Karpas-422 (cell line): ENCODE measurements at regions not wholly inside any gene's neighbourhood (a gene's known extent, or its start where the extent isn't known, plus 50 kb on each side); places are given as distances from the start of the nearest gene placed in this dataset.

Experiments used
- DNase-seq: peaks from one replicate; pipeline ENCODE4 v3.0.0-alpha.2; 2015
- H2AFZ ChIP-seq: fragments of 200-600 bp; sonication (generic); 2 replicates; pipeline ENCODE4 v1.6.1; 2014; ENCODE audit warnings: antibody characterized with exemption, low read length, mixed read lengths
- H3K27ac ChIP-seq: fragments of 200-600 bp; sonication (generic); 2 replicates; pipeline ENCODE4 v1.5.1; 2014; ENCODE audit warnings: mild to moderate bottlenecking, low read length, moderate library complexity
- H3K27me3 ChIP-seq: fragments of 200-600 bp; sonication (generic); 2 replicates; pipeline ENCODE4 v1.6.1; 2014; ENCODE audit warnings: low read length, mixed read lengths
- H3K36me3 ChIP-seq: fragments of 200-600 bp; sonication (generic); 2 replicates; pipeline ENCODE4 v1.6.1; 2014; ENCODE audit warnings: low read length, mixed read lengths; ENCODE audit not compliant: insufficient read depth
- H3K4me1 ChIP-seq: fragments of 200-600 bp; sonication (generic); 2 replicates; pipeline ENCODE4 v1.6.1; 2014; ENCODE audit warnings: mild to moderate bottlenecking, low read length, mixed read lengths
- H3K4me2 ChIP-seq: fragments of 200-600 bp; sonication (generic); 2 replicates; pipeline ENCODE4 v1.6.1; 2014; ENCODE audit warnings: low read length, low read depth, mild to moderate bottlenecking; ENCODE audit not compliant: poor library complexity, severe bottlenecking
- H3K4me3 ChIP-seq: fragments of 200-600 bp; sonication (generic); 2 replicates; pipeline ENCODE4 v1.5.1; 2014; ENCODE audit warnings: mild to moderate bottlenecking, antibody characterized with exemption, low read length, mixed read lengths
- H3K79me2 ChIP-seq: fragments of 200-600 bp; sonication (generic); 2 replicates; pipeline ENCODE4 v1.6.1; 2014; ENCODE audit warnings: mild to moderate bottlenecking, low read length, mixed read lengths
- H3K9ac ChIP-seq: fragments of 200-600 bp; sonication (generic); 2 replicates; pipeline ENCODE4 v1.6.0; 2014; ENCODE audit warnings: low read length
- H3K9me2 ChIP-seq: fragments of 200-600 bp; sonication (generic), shearing (Covaris generic); replicated peaks from 2 replicates; pipeline ENCODE4 v1.6.0; 2014; ENCODE audit warnings: mild to moderate bottlenecking, low read length, moderate library complexity; ENCODE audit not compliant: insufficient read depth
- H3K9me3 ChIP-seq: fragments of 300-700, 200-600 bp; sonication (generic); 2 replicates; pipeline ENCODE4 v1.6.1; 2014; ENCODE audit warnings: low read length, mixed read lengths
- H4K20me1 ChIP-seq: fragments of 200-600 bp; sonication (generic); 2 replicates; pipeline ENCODE4 v1.6.1; 2014; ENCODE audit warnings: mild to moderate bottlenecking, antibody characterized with exemption, low read length, low read depth; ENCODE audit not compliant: insufficient read depth

DNA sequence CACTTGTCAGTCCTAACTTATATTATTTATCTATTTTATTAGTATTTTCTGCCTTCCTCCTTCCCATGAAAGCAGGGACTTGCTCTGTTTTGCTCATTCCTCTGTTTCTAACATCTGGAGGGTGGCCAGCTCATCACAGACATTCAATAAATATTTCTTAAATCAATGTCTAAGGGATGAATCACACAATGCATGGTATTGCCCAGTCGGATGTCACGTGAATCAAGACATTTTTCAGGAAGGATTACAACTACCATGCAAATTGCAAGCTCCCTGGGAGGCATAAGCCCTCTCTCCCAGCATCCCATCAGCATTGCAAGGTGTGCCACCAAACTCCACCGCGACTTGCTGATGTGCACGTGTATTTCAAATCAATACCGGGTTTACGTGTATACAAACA, 146.6 kb upstream of the RNF32 start:
- no peaks in the 10 kb centered on the region for H3K79me2 ChIP-seq
- no peak overlapping the region for H3K4me3 ChIP-seq
- no peaks in the 10 kb centered on the region for H3K9me3 ChIP-seq
- no peaks in the 10 kb centered on the region for H3K36me3 ChIP-seq
- H3K4me1 ChIP-seq = no peaks in the 10 kb centered on the region
- H2AFZ ChIP-seq = no peak overlapping the region
- H3K4me2 ChIP-seq = no peak overlapping the region
- H4K20me1 ChIP-seq = no peaks in the 10 kb centered on the region
- no peaks in the 10 kb centered on the region for H3K27me3 ChIP-seq
- DNase-seq = no peak
- H3K9me2 ChIP-seq = no peaks in the 10 kb centered on the region
- H3K9ac ChIP-seq = no peak overlapping the region
- no peak overlapping the region for H3K27ac ChIP-seq

GRCh38 chr7:156492170-156492569, 148.4 kb upstream of the RNF32 start:
- no peak for DNase-seq
- Histone ChIP-seq H3K36me3 (no peaks in the 10 kb centered on the region), H3K4me3 (no peak overlapping the region), H3K9ac (no peak overlapping the region), H3K27ac (no peak overlapping the region), H3K79me2 (no peaks in the 10 kb centered on the region), H3K4me1 (no peaks in the 10 kb centered on the region), H2AFZ (no peak overlapping the region), H3K4me2 (no peak overlapping the region), H3K9me3 (no peaks in the 10 kb centered on the region), H3K27me3 (no peaks in the 10 kb centered on the region), H4K20me1 (no peaks in the 10 kb centered on the region), H3K9me2 (no peaks in the 10 kb centered on the region)

DNA sequence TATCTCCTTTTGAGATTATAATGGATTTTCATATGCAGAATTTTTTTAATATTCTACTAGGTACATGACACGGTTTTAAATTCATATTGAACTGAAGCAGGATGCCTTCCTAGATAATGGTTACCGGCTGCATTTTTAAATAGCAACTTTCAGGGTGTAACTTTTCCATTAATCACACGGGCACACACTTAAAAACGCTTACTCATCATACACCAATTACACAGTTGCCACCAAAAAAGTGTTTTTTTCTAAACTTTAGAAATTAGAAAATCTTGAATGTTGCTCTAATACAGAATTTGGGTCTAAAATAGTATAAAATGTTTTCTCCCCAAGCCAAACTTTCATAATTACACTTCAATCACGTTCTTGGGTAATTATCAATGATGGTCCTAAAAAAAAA, 149.1 kb upstream of the RNF32 start:
- Histone ChIP-seq H3K9me3 (no peaks in the 10 kb centered on the region), H3K27me3 (no peaks in the 10 kb centered on the region), H4K20me1 (no peaks in the 10 kb centered on the region), H3K4me3 (no peak overlapping the region), H2AFZ (no peak overlapping the region), H3K27ac (no peak overlapping the region), H3K9me2 (no peaks in the 10 kb centered on the region), H3K79me2 (no peaks in the 10 kb centered on the region), H3K4me1 (no peaks in the 10 kb centered on the region), H3K36me3 (no peaks in the 10 kb centered on the region), H3K4me2 (no peak overlapping the region), H3K9ac (no peak overlapping the region)
- DNase-seq = no peak

- no peak overlapping the region for H3K4me2 ChIP-seq
- no peaks in the 10 kb centered on the region for H3K9me3 ChIP-seq
- H3K9ac ChIP-seq = no peak overlapping the region
- no peaks in the 10 kb centered on the region for H3K79me2 ChIP-seq
- no peaks in the 10 kb centered on the region for H3K4me1 ChIP-seq
- H3K9me2 ChIP-seq = no peaks in the 10 kb centered on the region
- no peak overlapping the region for H3K4me3 ChIP-seq
- no peak for DNase-seq
- no peak overlapping the region for H2AFZ ChIP-seq
- no peaks in the 10 kb centered on the region for H3K36me3 ChIP-seq
- H3K27ac ChIP-seq = no peak overlapping the region
- no peaks in the 10 kb centered on the region for H4K20me1 ChIP-seq
- H3K27me3 ChIP-seq = no peaks in the 10 kb centered on the region
These were observed 150.4 kb upstream of the RNF32 start for GRCh38 chr7:156490021-156490800.

DNA sequence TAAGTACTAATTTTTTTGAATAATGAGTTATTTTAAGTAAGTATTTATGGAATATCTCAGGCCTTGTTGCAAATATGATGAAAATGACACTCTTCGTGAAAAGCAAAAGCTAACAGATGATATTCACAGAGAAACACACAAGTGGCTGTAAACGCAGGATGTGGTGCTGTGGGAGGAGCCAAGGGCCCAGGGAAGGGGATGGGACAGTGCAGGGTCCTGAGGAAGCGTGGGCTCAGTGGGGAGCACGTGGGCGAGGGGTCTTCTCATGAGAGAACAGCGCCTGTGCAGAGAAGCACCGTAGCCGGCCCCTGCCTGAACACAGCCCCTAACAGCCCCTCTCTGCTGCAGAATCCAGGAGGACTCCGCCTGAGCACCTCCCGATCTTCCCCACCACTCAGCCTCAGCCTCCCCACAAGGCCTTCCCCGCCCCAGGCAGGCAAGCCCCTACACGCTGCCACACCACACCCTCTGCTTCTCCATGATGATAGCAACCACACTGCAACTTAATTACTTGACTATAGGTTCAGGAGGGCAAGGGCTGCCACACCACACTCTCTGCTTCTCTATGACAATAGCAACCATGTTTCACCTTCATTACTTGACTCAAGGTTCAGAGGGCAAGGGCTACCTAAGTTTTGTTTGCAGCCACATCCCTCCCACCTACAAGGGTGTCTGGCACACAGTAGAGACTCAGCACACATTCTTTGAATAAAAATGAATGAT, 152.6 kb upstream of the RNF32 start:
- Histone ChIP-seq H3K4me2 (no peak overlapping the region), H3K27ac (no peak overlapping the region), H4K20me1 (no peaks in the 10 kb centered on the region), H3K9me3 (no peaks in the 10 kb centered on the region), H2AFZ (no peak overlapping the region), H3K4me1 (no peaks in the 10 kb centered on the region), H3K79me2 (no peaks in the 10 kb centered on the region), H3K4me3 (no peak overlapping the region), H3K36me3 (no peaks in the 10 kb centered on the region), H3K9ac (no peak overlapping the region), H3K27me3 (no peaks in the 10 kb centered on the region), H3K9me2 (no peaks in the 10 kb centered on the region)
- no peak for DNase-seq

DNA sequence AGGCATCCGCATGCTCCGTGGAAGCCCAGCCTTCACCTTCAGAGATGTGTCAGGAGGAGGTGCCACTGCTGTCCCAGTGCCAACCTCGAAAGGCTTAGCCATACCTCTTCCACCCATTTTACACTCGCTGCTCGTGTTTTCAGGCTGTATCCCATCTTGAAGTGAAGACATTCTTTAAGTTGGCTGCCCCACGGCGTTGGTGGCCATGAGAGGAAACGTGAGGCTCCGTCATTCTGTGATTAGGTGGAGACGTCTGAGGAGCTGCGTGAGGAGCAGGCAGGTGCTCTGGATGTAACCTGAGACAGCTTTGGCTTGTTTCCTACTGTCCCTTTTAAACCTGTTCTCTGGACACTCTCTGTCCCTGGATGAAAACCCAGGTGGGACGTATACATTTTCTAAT, 159.9 kb upstream of the RNF32 start:
- H3K79me2 ChIP-seq = no peaks in the 10 kb centered on the region
- no peaks in the 10 kb centered on the region for H3K36me3 ChIP-seq
- no peak for DNase-seq
- no peaks in the 10 kb centered on the region for H4K20me1 ChIP-seq
- H3K27me3 ChIP-seq = no peaks in the 10 kb centered on the region
- no peaks in the 10 kb centered on the region for H3K4me1 ChIP-seq
- no peak overlapping the region for H3K27ac ChIP-seq
- H3K9me2 ChIP-seq = no peaks in the 10 kb centered on the region
- H2AFZ ChIP-seq = no peak overlapping the region
- H3K4me2 ChIP-seq = no peak overlapping the region
- H3K9me3 ChIP-seq = no peaks in the 10 kb centered on the region
- no peak overlapping the region for H3K4me3 ChIP-seq
- H3K9ac ChIP-seq = no peak overlapping the region

GRCh38 chr7:156479596-156479995, 161.0 kb upstream of the RNF32 start:
- Histone ChIP-seq H3K9me3 (no peaks in the 10 kb centered on the region), H3K79me2 (no peaks in the 10 kb centered on the region), H3K4me3 (no peak overlapping the region), H3K27me3 (no peaks in the 10 kb centered on the region), H3K36me3 (no peaks in the 10 kb centered on the region), H3K27ac (no peak overlapping the region), H3K4me2 (no peak overlapping the region), H3K9me2 (no peaks in the 10 kb centered on the region), H3K4me1 (no peaks in the 10 kb centered on the region), H2AFZ (no peak overlapping the region), H3K9ac (no peak overlapping the region), H4K20me1 (no peaks in the 10 kb centered on the region)
- DNase-seq = no peak

- H3K79me2 ChIP-seq = no peaks in the 10 kb centered on the region
- no peaks in the 10 kb centered on the region for H3K36me3 ChIP-seq
- H3K4me1 ChIP-seq = no peaks in the 10 kb centered on the region
- H3K9me3 ChIP-seq = no peaks in the 10 kb centered on the region
- H3K9me2 ChIP-seq = no peaks in the 10 kb centered on the region
- no peak overlapping the region for H3K4me2 ChIP-seq
- no peaks in the 10 kb centered on the region for H4K20me1 ChIP-seq
- no peak overlapping the region for H3K9ac ChIP-seq
- no peak for DNase-seq
- no peaks in the 10 kb centered on the region for H3K27me3 ChIP-seq
- no peak overlapping the region for H3K4me3 ChIP-seq
- H2AFZ ChIP-seq = no peak overlapping the region
- H3K27ac ChIP-seq = no peak overlapping the region
These were observed 162.1 kb upstream of the RNF32 start for GRCh38 chr7:156478486-156478885.
